Cardiac septum (tissue), 1 donor: ENCODE measurements at regions not wholly inside any gene's neighbourhood (a gene's known extent, or its start where the extent isn't known, plus 50 kb on each side); places are given as distances from the start of the nearest gene placed in this dataset.

Source experiments
- DNase-seq: peaks from one replicate; pipeline ENCODE4 v3.0.0-alpha.2; 2020; ENCODE audit warnings: low spot score
- intact Hi-C: fragments of 100-400 bp; cut with DNase I; formaldehyde crosslinking; loops from one replicate; pipeline ENCODE4 v1.14.0; 2022
- donor health status: DM: no; HTN: no; CAD: no.

DNA sequence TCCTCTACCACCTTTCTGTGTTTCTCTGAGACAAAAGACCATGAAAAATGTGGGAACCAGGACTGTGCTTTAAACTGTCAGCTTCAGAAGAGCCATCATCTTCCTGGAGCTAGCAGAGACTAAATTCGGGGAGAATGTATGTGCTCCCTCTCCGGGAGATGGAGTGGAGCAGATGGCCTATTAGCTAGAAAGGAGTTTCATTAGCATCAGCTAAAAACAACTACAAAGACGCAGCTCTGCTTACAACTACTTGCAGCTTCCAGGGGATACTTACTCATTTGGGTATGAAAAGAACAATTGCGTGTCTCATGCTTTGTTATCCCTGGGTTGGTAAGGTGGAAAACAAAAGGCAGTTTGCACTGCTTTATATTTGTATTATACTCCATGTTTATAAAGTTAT is 159.6 kb downstream of the MFSD1 start:
- DNase-seq, result no peak
- intact Hi-C loops, result no loop called here

DNA sequence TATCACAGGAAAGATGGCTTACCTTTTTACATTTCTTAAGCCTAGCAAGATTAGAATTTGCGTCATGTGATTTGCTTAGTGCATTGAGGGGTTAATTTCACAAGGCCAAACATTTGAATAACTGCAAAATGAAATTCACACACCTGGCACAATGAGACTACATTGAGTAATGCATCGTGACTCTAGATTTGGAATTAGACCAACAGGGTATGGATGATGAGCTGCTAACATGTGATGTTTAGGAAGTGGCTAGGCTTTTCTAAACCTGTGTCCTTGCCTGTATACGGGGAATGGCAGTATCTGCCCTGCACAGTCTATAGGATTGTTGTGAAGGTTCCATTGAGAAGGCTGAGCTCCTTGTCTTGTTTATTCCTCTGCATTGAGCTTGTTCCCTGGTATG is 160.1 kb downstream of the MFSD1 start:
- no peak for DNase-seq
- intact Hi-C loops, result no loop called here

DNA sequence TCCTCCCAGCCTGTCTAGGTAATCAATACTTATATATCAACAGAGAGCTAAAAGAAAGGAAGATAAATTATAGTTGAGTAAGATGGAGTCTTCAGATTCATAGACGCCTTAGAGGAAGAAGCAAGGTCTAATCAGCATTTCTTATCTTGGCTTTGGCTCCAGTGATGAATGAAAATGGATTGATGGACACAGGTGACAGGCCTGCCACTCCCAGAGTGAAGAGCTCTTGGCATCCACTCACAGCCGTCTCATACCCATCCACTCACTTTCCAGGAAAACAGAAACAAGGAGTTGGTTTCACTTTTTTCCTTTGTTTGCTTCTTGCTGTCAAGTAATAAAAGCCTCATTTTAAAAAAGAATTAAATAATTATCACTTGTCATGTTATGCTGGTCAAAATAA is 168.2 kb downstream of the MFSD1 start:
- intact Hi-C loops, result no loop called here
- DNase-seq, result no peak

DNA sequence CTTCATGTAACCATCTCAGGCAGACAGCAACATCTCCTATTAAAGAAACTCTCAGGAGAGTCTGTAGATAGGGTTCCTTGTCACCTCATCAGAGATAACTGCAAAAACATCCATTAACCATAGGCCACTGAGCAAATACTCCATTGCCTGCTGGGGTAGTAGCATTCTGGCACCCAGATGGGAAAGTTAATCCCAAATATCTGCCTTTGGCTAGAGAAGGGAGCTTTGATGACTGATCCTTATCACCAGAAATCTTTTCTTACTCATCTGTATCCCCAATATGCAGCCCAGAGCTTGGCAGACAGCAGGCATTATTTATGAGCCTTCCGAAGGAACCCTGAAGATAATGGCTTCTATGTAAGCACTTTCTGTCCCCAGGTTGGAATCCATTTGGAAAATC is 173.1 kb downstream of the MFSD1 start:
- intact Hi-C loops, result no loop called here
- no peak for DNase-seq

DNA sequence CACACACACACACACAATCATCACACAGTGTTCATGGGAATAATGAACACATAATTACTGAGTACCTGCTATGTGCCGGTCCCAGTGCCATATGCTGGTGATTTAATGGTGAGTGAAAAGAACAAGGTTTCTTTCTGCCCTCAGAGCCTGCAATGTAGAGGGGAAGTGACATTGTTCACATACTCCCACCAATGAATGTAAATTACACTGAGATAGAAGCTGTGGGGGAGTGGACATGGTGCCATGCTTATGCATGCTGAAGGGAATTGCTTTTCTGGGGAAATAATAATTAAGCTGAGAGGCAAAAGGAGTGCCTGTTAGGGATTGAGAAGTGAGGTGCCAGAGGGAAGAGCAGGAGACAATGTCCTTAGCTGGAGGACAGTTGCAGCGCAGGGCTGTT is 175.1 kb downstream of the MFSD1 start:
- DNase-seq, result no peak
- intact Hi-C loops, result no loop called here

DNA sequence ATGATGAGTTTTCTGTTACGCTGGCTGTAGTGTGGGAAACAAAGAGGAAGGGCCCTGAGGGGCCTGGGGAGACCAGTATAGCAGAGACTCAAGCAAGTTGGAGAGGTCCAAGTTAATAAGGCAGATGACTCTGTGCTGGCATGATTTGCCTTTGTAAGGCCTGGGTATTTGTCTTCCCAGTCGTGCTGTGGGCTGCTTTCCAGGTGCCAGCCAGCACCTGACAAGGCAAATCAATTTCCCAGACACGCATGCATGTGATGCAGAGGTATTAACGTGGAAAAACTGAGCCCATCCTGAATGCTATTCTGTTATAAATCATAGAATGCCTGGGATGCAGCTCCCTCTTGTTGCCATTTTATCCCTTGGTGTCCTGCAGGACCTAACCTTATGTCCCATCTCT is 175.6 kb downstream of the MFSD1 start:
- no peak for DNase-seq
- intact Hi-C loops, result no loop called here

DNA sequence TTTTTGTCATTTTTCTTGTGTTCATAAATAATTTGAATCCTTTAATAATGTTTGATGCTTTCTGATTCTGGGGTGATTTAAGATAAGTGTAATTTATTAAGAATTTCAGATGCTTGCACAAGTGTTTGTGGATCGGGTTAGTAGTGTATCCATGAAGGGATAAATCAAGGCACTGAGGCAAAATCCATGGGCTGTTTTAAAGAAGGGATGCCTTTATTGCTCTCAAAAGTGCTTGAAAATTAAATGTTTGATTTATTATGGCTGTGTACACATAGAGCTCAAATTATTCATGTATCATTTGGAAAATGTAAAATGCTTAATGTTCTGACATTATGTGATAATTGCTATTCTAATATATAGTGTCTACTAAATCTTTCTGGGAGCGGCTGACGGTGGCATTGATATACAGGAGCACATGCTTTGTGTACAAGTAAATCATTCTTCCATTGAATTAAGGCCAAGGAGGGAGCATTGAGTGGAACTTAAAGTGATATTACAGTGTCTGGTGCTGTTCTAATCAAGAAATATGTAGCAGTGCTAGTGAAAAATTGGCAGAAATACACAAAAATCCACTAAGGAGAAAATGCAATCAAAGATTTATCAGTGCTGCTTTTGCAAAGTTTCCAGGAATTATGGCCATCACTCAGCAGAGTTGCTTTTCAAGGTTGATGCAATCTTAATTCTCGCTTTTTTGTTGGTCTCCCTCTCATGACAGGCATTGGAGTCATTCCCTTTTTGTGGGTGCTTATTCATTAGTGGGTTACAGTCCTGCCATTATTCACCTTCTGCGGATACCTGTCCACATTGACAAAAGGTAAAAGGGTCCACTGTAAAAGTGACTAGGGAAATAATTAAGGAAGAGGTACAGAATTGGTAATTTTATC is 181.6 kb downstream of the MFSD1 start:
- intact Hi-C loops, result no loop called here
- DNase-seq, result no peak

DNA sequence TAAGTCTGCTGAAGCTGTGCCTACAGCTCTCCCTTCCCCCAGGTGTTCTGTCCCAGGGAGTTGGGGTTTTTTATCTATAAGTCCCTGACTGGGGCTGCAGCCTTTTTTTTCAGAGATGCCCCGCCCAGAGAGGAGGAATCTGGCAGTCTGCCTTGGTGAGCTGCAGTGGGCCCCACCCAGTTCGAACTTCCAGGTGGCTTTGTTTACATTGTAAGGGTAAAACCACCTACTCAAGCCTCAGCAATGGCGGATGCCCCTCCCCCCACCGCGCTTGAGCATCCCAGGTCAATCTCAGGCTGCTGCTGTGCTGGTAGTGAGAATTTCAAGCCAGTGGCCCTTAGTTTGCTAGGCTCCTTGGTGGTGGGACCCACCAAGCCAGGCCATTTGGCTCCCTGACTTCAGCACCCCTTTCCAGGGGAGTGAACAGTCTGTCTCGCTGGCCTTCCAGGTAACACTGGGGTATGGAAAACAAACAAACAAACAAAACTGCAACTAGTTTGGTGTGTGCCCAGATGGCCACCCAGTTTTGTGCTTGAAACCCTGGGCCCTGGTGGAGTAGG is 189.4 kb downstream of the MFSD1 start:
- no peak for DNase-seq
- intact Hi-C loops, result no loop called here

DNA sequence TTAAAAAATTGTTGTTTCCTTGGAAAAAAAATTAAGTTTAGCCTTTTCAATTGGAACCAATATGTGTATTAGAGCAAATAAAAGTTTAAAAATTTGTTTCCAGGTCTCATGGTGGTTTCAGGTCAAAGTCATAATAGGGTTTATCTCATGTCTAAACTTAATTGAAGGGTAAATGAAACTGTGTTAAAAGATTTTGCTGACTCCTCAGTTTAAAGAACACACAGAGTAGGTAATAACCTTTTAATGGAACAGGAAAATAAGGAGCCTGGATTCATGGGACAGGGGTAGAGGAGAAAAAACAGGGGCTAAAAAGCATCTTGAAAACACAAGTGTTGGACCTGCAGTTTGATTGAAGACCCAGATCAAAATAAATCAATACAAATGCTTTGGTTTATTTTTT is 190.6 kb downstream of the MFSD1 start:
- intact Hi-C loops, result no loop called here
- DNase-seq, result no peak

DNA sequence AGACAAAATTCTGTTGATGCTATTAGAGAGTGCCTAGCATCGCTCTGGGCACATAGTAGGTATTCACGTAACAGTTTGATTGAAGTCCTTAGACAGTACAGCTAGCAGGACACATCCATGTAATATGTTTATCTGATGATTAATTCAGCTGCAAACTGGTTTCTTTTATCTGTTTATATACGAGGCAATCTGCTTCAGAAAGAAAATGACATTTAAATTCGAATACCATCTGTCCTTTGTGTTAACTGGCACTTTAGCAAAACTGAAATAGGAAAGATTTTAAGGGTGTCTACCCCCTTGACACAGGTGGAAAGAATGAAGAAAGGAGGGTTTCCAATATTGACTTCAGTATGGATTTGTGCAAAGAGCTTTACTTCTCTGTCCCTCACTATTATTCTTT is 192.5 kb downstream of the MFSD1 start:
- no peak for DNase-seq
- intact Hi-C loops, result no loop called here

DNA sequence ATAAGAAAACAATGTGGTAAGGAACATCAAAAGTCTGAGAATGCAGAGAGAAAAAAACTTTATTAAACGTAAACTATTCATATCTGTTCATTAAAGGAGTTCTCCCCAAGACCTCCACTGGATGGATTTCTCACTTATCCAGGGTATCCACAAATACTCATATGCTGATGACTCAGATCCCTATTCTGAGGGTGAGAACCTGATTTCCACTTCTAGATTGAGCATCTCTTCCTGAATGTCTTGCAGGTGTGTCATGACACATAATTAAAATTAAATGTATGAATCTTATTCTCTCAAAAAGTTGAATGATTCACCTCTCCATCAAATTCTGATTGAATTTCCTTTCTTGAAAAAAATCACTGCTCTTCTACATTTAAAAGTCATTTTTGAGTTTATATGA is 199.9 kb downstream of the MFSD1 start:
- no peak for DNase-seq
- intact Hi-C loops, result no loop called here

DNA sequence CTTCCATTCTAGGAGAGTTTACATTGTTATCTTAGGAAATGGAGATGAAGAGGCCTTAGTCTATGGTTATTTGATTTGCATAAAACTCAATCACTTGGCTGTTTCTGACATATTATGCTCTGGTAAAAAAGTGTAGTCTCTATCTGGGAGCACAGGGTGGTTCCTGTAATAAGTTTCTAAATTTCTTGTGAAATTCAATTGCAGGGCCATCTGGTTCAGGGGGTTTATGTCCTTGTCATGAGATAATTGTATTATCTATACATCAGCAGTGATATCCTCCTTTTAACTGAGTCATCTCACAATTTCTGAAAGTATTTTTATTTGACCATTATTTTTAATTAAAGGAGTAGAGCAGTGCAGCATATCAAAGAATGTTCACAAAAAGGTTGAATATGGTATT is 203.3 kb downstream of the MFSD1 start:
- intact Hi-C loops, result no loop called here
- no peak for DNase-seq

DNA sequence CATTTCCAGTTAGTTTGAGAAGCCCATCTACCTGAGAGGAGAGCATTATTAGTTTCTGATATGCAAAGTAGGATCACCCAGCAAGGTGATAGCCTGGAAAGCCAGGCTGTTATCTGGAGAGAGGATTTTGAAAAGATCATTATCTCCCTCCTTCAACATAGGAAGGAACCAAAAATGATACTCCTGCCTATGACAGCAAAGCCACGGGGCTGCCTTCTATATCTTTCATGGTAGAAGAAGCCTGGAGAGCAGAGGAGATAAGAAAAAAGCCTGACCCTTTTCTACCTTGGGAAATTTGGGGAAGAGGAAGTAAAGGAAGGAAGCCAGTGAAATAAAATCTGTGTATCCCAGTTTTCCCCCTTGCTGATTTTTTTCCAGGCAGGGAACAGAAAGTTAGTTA is 205.5 kb downstream of the MFSD1 start:
- intact Hi-C loops, result no loop called here
- no peak for DNase-seq

DNA sequence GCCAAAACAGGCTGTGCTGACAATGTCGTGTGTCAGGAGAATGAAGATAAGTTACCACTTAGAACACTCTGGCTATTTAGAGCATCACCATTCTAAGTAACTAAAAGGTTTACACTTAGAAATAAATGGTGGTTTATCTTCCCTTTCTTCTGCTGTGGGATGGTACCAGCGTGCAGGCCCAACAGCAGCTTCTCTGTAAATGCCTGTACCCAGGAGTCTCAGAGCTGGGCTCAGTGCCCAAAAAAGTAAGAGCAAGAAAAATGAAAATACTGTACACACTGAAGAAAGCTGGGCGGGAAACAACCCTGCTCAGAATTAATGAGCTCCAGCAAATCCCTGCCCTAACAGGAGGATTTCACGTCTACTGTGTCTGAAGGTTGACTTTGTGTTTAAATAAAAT is 206.5 kb downstream of the MFSD1 start:
- intact Hi-C loops, result no loop called here
- no peak for DNase-seq

DNA sequence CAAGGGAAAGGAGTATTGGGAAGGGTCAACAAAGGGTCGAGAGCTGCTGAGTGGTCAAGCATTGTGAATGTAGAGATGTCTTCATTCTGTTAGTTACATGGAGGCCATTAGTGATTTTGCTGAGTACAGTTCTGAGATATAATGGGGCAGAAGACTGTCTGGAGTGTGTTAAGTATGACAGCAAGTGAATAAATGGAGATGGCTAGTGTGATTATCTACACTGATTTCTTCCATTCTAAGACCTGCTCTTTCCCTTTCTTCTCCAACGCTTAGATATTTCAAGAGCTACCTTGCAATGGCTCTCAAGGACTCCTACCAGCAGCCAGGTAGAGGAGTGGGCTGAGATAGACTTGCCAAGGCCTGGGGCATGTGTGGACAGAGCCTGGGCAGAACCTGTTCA is 216.5 kb downstream of the MFSD1 start:
- intact Hi-C loops, result no loop called here
- no peak for DNase-seq

DNA sequence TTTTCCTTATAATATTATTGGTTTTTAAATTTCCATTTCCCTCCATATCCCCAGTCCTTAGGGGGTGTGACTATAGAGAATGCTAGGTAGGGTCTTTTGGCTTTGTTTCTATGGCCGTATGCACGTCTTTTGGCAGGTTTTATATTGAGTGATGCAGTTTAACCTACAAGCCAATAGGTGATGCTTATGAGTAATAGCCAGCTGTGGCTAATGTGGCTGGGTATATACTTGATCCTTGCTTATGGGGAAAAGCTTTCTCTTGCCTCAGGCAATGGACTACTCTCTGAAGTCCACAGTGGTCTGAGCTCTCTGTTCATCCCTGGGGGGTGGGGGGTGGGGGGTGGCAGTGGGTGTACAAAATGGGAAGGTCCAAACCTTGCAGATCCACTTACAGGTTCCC is 223.9 kb downstream of the MFSD1 start:
- no peak for DNase-seq
- intact Hi-C loops, result no loop called here

DNA sequence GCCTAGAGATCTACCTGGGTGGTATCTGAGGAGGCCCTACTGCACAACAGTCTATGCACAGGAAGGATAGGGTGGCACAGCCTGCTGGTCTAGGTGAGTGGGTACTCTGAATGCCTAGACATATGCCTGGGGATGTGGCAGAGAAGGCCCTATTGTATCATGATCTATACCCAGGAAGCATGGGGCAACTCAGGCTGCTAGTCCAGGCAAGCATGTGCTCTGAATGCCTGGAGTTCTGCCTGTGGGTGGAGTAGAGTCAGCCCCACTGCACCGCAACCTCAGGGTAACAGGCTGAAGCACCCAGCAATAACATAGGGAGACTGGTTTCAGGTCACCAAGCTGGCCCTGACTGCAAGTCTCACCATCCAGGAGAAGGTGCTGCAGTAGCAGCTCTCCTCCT is 224.7 kb downstream of the MFSD1 start:
- intact Hi-C loops, result no loop called here
- no peak for DNase-seq

DNA sequence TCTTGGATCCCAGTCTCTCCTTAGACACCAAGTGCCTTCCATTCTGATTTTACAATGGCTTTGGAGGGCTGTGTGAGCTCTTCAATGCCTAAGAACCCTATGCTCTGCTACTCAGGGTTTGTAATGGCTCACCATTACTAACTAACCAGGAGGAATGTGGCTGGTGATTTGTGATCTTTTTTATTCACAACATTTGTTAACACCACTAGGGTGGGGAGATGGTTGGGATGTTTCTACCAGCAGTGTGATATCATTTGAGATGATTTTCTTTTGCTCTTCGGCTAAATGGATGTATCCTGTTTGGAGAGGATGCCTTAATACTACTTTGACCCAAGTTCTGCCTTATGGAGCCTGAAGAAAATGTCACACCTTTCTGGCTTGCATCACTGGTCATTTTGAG is 226.9 kb downstream of the MFSD1 start:
- DNase-seq, result no peak
- intact Hi-C loops, result no loop called here

DNA sequence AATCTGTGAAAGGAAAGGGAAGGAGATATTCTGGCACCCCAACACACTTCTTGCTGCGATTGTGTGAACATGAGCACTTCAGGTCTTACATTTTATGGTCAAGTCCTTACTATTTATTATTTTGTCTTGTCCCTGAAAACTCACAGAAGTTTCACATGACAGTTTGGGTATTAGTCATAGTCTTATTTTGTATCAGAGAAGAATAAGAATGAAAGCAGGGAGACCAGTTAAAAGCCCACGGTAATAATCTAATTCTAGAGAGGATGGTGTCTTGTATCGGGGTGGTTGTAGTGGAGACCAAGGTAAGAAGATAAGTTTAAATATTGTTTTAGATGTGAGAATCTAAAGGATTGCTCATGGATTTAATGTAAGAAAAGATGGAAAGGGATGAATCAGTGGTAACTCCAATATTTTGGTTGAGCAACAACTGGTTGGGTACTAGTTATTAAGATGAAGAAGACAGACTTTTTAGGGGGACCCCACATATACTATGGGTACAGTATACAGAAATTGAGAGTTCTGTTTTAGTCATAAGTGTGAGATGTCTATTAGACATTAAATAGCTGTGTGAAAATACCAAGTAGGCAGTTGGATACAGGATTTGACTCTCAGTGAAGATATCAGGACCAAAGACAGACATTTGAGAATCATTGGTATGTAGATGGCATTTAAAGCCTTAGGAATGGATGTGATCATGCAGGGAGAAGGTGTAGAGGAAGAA is 227.6 kb downstream of the MFSD1 start:
- intact Hi-C loops, result no loop called here
- no peak for DNase-seq

DNA sequence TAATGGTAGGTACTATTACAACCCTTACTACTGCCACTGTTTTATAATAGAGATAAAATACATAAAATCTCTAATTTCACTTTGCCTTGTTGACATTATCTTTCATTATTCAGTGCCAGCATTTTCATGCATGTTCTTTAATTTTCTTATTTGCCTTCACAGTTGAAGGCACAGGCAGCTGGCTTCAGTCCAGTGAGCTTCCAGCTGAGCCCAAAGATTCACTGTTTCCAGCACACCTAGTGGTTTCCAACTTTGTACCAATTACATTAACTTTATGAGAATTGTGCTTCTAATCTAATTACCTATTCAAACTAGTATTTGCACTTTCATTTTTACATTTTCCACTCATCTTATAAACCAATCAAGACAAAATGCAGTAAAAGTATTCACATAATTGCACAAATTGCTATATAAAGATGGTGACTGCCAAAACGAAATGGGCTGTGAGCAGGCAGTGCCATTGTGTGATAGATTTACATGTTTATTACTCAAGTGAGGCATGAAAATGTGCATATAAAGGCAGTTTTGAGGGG is 228.3 kb downstream of the MFSD1 start:
- intact Hi-C loops, result no loop called here

More for the DNA sequence above, 228.3 kb downstream of the MFSD1 start:
- no peak for DNase-seq
